GM12878 (cell line): ENCODE measurements at regions not wholly inside any gene's neighbourhood (a gene's known extent, or its start where the extent isn't known, plus 50 kb on each side); places are given as distances from the start of the nearest gene placed in this dataset.

Experiments used
- CREB1 ChIP-seq: IDR thresholded peaks from 2 replicates; pipeline ENCODE4 v1.6.1; 2012; ENCODE audit warnings: low read depth, mild to moderate bottlenecking, inconsistent platforms
- FOS ChIP-seq: IDR thresholded peaks from 3 replicates; pipeline ENCODE4 v1.6.1; 2011; ENCODE audit warnings: borderline replicate concordance; ENCODE audit not compliant: insufficient read length; ENCODE audit errors: extremely low read depth
- NR2C1 ChIP-seq: fragments of 450-650 bp; IDR thresholded peaks from 2 replicates; pipeline ENCODE4 v1.6.1; 2017; ENCODE audit warnings: antibody characterized with exemption, mild to moderate bottlenecking, moderate library complexity
- POLR2AphosphoS5 ChIP-seq: IDR thresholded peaks from 2 replicates; pipeline ENCODE4 v1.6.1; 2011; ENCODE audit warnings: mild to moderate bottlenecking, low read length, inconsistent platforms
- TF ChIP-seq, protein P1 (sequence below), 3 experiments: IDR thresholded peaks in 2 of 3; conservative IDR thresholded peaks in 1 of 3; 2 replicates each; pipeline ENCODE4 v1.5.1; 2011; ENCODE audit warnings: low read depth in 3 of 3, low read length in 3 of 3, mild to moderate bottlenecking in 3 of 3, control low read depth in 2 of 3, moderate library complexity in 2 of 3, inconsistent platforms in 1 of 3, mixed read lengths in 1 of 3; ENCODE audit not compliant: control insufficient read depth in 2 of 3, insufficient read depth in 1 of 3; ENCODE audit errors: extremely low read depth in 1 of 3
- TF ChIP-seq, protein P2 (sequence below): IDR thresholded peaks from 2 replicates; pipeline ENCODE4 v1.6.1; 2011; ENCODE audit warnings: low read depth, low read length, improper control_type of control experiment, borderline replicate concordance
- TF ChIP-seq, protein P3 (sequence below): fragments of 450-650 bp; IDR thresholded peaks from 2 replicates; pipeline ENCODE4 v1.6.1; 2018; ENCODE audit warnings: borderline replicate concordance, mild to moderate bottlenecking; ENCODE audit not compliant: partially characterized antibody

DNA sequence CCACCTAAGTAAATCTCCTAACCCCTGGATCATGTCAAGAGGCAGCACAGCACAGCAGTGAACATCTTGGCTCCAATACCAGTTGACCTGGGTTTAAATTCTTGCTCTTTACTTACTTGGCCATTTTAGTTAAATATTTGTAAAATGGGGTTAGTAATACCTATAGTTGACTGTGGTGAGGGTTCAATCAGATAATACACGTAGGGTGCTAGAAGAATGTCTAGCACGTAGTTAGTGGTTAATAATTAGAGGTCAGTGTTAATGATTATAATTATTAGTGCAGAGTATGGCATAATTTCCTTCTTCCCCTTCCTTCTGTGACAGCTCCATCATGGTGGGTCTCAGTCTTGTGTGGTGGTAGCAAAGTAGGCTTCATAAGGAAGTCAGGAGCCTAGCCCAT is 520.8 kb downstream of the INSC start:
- TF ChIP-seq, protein P1, sequence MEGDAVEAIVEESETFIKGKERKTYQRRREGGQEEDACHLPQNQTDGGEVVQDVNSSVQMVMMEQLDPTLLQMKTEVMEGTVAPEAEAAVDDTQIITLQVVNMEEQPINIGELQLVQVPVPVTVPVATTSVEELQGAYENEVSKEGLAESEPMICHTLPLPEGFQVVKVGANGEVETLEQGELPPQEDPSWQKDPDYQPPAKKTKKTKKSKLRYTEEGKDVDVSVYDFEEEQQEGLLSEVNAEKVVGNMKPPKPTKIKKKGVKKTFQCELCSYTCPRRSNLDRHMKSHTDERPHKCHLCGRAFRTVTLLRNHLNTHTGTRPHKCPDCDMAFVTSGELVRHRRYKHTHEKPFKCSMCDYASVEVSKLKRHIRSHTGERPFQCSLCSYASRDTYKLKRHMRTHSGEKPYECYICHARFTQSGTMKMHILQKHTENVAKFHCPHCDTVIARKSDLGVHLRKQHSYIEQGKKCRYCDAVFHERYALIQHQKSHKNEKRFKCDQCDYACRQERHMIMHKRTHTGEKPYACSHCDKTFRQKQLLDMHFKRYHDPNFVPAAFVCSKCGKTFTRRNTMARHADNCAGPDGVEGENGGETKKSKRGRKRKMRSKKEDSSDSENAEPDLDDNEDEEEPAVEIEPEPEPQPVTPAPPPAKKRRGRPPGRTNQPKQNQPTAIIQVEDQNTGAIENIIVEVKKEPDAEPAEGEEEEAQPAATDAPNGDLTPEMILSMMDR (IDR thresholded peaks at IDR 0.05 in 2 of 3, conservative IDR thresholded peaks at IDR 0.05 in 1 of 3; ENCODE audit: control insufficient read depth in 2 of 3, extremely low read depth in 1 of 3, insufficient read depth in 1 of 3, low read depth in 3 of 3, low read length in 3 of 3): no peak
- TF ChIP-seq POLR2AphosphoS5 (no peak), CREB1 (no peak), FOS (no peak), NR2C1 (no peak)
- TF ChIP-seq, protein P2, sequence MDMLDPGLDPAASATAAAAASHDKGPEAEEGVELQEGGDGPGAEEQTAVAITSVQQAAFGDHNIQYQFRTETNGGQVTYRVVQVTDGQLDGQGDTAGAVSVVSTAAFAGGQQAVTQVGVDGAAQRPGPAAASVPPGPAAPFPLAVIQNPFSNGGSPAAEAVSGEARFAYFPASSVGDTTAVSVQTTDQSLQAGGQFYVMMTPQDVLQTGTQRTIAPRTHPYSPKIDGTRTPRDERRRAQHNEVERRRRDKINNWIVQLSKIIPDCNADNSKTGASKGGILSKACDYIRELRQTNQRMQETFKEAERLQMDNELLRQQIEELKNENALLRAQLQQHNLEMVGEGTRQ: no peak
- TF ChIP-seq, protein P3, sequence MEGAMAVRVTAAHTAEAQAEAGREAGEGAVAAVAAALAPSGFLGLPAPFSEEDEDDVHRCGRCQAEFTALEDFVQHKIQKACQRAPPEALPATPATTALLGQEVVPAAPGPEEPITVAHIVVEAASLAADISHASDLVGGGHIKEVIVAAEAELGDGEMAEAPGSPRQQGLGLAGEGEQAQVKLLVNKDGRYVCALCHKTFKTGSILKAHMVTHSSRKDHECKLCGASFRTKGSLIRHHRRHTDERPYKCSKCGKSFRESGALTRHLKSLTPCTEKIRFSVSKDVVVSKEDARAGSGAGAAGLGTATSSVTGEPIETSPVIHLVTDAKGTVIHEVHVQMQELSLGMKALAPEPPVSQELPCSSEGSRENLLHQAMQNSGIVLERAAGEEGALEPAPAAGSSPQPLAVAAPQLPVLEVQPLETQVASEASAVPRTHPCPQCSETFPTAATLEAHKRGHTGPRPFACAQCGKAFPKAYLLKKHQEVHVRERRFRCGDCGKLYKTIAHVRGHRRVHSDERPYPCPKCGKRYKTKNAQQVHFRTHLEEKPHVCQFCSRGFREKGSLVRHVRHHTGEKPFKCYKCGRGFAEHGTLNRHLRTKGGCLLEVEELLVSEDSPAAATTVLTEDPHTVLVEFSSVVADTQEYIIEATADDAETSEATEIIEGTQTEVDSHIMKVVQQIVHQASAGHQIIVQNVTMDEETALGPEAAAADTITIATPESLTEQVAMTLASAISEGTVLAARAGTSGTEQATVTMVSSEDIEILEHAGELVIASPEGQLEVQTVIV: no peak
